Naive thymus-derived CD4-positive, alpha-beta T cell (primary cell): ENCODE measurements at regions not wholly inside any gene's neighbourhood (a gene's known extent, or its start where the extent isn't known, plus 50 kb on each side); places are given as distances from the start of the nearest gene placed in this dataset.

Experiments
- ATAC-seq: fragments of 150-1000 bp; cut with Tn5 transposase; 2 replicates; pipeline ENCODE4 v1.10.0; 2021; ENCODE audit warnings: mild to moderate bottlenecking, moderate library complexity
- CTCF ChIA-PET: fragments of 350-600 bp; sonication (Branson Sonifier 250); formaldehyde crosslinking; loops from one replicate; lab custom pipeline; 2021; ENCODE audit warnings: antibody characterized with exemption; lab: Charles Lee
- POLR2A ChIA-PET: fragments of 350-600 bp; sonication (Branson Sonifier 250); formaldehyde crosslinking; loops from one replicate; lab custom pipeline; 2021; ENCODE audit warnings: antibody characterized with exemption, inconsistent platforms; lab: Charles Lee
- DNase-seq, 9 donors: peaks; one replicate each; pipeline versions ENCODE4 v3.0.0 to v3.0.0-alpha.2; 2020 to 2022; ENCODE audit warnings: mixed read lengths in 1 of 9
- H3K27ac ChIP-seq: one replicate; pipeline ENCODE4 v1.7.0; 2013; ENCODE audit warnings: mild to moderate bottlenecking, low read depth, low read length, moderate library complexity
- H3K27me3 ChIP-seq, 2 donors: one replicate each; pipeline ENCODE4 v1.7.0; 2013; ENCODE audit warnings: low read length in 2 of 2, mild to moderate bottlenecking in 2 of 2, moderate library complexity in 2 of 2; ENCODE audit not compliant: control insufficient read depth in 2 of 2, insufficient read depth in 2 of 2
- H3K36me3 ChIP-seq, 3 experiments: 1 replicate in 2 of 3; 2 replicates in 1 of 3; pipeline ENCODE4 v1.7.0; 2013; ENCODE audit warnings: low read length in 3 of 3, mild to moderate bottlenecking in 3 of 3, moderate library complexity in 1 of 3; ENCODE audit not compliant: insufficient read depth in 3 of 3, control insufficient read depth in 2 of 3
- H3K4me1 ChIP-seq, 2 donors: one replicate each; pipeline ENCODE4 v1.7.0; 2013; ENCODE audit warnings: low read length in 2 of 2, mild to moderate bottlenecking in 2 of 2, moderate library complexity in 1 of 2; ENCODE audit not compliant: control insufficient read depth in 2 of 2, insufficient read depth in 2 of 2
- H3K4me3 ChIP-seq: 2 replicates; pipeline ENCODE4 v1.7.0; 2013; ENCODE audit warnings: mild to moderate bottlenecking, low read length
- H3K9me3 ChIP-seq, 3 experiments: 1 replicate in 2 of 3; 2 replicates in 1 of 3; pipeline ENCODE4 v1.7.0; 2013; ENCODE audit warnings: low read length in 3 of 3; ENCODE audit not compliant: control insufficient read depth in 2 of 3
- H3K27ac Mint-ChIP-seq, 9 donors: one replicate each; pipeline ENCODE4 v1.8.0; 2020 to 2022; ENCODE audit warnings: mixed read lengths in 9 of 9, mild to moderate bottlenecking in 8 of 9, moderate library complexity in 5 of 9, inconsistent platforms in 2 of 9
- H3K27me3 Mint-ChIP-seq, 5 donors: one replicate each; pipeline ENCODE4 v1.8.0; 2021 to 2022; ENCODE audit warnings: mixed read lengths in 5 of 5, mild to moderate bottlenecking in 1 of 5
- H3K36me3 Mint-ChIP-seq, 5 donors: one replicate each; pipeline ENCODE4 v1.8.0; 2020 to 2022; ENCODE audit warnings: mixed read lengths in 5 of 5, mild to moderate bottlenecking in 3 of 5, inconsistent platforms in 1 of 5
- H3K4me1 Mint-ChIP-seq, 7 donors: one replicate each; pipeline ENCODE4 v1.8.0; 2020 to 2022; ENCODE audit warnings: mixed read lengths in 7 of 7, mild to moderate bottlenecking in 3 of 7, inconsistent platforms in 1 of 7
- H3K4me3 Mint-ChIP-seq, 10 donors: one replicate each; pipeline ENCODE4 v1.8.0; 2020 to 2022; ENCODE audit warnings: mild to moderate bottlenecking in 10 of 10, mixed read lengths in 10 of 10, moderate library complexity in 6 of 10, inconsistent platforms in 2 of 10
- H3K9me3 Mint-ChIP-seq, 11 donors: one replicate each; pipeline ENCODE4 v1.8.0; 2020 to 2022; ENCODE audit warnings: mixed read lengths in 11 of 11, mild to moderate bottlenecking in 4 of 11, inconsistent platforms in 1 of 11, moderate library complexity in 1 of 11
- intact Hi-C, 2 donors: fragments of 100-400 bp; cut with micrococcal nuclease; formaldehyde crosslinking; loops; one replicate each; pipeline ENCODE4 v1.15.1; 2023

DNA sequence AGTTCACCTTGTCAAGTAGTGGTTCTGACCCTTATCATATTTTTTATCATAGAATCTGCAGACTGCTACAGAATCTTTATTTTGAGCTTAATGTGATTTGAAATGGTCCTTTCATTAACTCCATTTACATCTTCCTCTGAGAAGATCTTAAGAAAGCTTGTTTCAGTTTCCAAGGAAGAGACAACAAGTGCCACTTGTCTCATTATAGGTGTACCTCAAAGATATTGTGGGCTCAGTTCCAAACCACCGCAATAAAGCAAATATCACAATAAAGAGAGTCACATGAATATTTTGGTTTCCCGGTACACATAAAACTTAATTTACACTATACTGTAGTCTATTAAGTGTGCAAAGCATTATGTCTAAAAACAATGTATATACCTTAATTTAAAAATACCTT is 66.4 kb upstream of the ATXN1 start:
- intact Hi-C loops: no loop called here
- no peaks in the 10 kb centered on the region for H3K36me3 ChIP-seq
- ChIA-PET POLR2A (no interaction called here), CTCF (no interaction called here)
- DNase-seq (no peak), ATAC-seq (no peak)
- no peak overlapping the region for H3K27ac ChIP-seq
- H3K4me3 Mint-ChIP-seq: no peak overlapping the region
- H3K27me3 ChIP-seq: no peaks in the 10 kb centered on the region
- peaks cover 6 to 41% (median 12%) of the 10 kb centered on the region in 5 donors for H3K27me3 Mint-ChIP-seq
- H3K36me3 Mint-ChIP-seq: peaks cover 0 to 4% (median 0%) of the 10 kb centered on the region in 5 donors
- H3K4me1 ChIP-seq: peaks cover 0 to 6% of the 10 kb centered on the region in 2 donors
- H3K9me3 ChIP-seq: no peaks in the 10 kb centered on the region
- H3K9me3 Mint-ChIP-seq: no peaks in the 10 kb centered on the region
- peaks cover 0 to 12% (median 0%) of the 10 kb centered on the region in 7 donors for H3K4me1 Mint-ChIP-seq
- H3K4me3 ChIP-seq: no peak overlapping the region
- no peak overlapping the region for H3K27ac Mint-ChIP-seq

DNA sequence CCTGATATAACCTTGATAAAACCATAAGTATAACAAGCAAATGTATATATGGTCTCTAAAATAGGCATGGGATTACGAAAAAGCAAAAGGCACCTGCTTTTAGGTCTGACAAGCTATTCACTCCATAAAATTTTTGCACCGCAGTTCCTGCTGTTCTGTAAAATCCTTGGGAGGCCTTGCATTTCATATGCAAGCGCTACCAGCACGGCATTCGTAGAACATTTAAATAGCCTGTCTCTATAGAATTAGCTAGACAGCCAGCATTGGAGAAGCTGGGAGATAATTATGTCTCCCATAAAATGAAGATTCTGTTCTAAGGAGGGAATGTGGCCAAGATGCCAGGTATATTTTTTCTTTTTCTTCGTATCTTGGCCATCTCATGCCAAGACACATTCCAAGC is 64.5 kb upstream of the ATXN1 start:
- Mint-ChIP-seq H3K9me3 (no peaks in the 10 kb centered on the region), H3K27ac (no peak overlapping the region), H3K27me3 (peaks cover 4 to 43% (median 9%) of the 10 kb centered on the region in 5 donors), H3K36me3 (no peaks in the 10 kb centered on the region), H3K4me3 (no peak overlapping the region), H3K4me1 (peaks cover 0 to 12% (median 0%) of the 10 kb centered on the region in 7 donors)
- Histone ChIP-seq H3K27ac (no peak overlapping the region), H3K4me3 (no peak overlapping the region), H3K9me3 (no peaks in the 10 kb centered on the region), H3K4me1 (peaks cover 0 to 6% of the 10 kb centered on the region in 2 donors), H3K27me3 (no peaks in the 10 kb centered on the region), H3K36me3 (no peaks in the 10 kb centered on the region)
- ChIA-PET CTCF (interaction anchor here (0.6 to 1.0 kb wide), 2 partner anchors 55 to 501 kb away, joined by 3 read pairs; no protein-coding TSS in a partner anchor), POLR2A (no interaction called here)
- intact Hi-C loops: no loop called here
- no peak for ATAC-seq
- DNase-seq: no peak

DNA sequence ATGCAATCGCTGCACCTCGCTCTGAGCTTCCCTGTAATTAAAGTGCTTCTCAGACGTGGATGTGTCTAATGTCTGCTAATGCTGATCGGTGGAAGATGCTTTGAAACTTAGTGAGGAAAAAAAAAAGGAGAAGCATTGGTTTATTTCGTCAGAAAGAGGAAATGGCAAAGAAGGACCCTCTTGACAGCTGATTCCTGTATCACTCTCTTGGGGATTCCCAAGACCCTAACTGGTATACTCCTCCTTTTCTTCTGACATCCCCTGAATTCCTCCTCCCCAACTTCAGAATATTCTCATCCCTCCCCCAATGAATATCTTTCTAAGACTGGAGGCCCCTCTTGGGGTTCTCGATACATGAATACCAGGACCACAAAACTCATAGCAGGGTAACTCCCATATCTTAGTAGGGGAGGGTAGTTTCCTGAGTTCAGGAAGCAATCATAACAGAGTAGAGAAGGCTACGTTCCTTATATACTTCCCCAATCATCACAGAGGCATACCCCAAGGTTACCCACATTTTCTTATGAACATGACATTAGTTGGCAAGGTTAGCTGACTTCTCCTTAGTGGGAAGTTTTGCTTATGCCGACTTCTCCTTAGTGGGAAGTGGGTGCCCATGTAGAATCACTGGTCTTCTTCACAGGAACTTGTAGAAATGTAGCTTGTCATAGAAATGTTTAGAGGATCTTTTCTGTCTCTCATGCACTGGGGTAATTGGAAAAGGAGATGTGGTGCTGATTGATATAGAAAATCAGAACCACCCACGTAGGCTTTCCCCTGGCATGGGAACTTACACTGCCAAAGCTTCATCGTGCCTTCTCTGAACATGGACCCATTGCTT is 63.8 kb upstream of the ATXN1 start:
- Histone ChIP-seq H3K9me3 (no peaks in the 10 kb centered on the region), H3K27ac (no peak overlapping the region), H3K4me1 (peaks cover 0 to 6% of the 10 kb centered on the region in 2 donors), H3K27me3 (no peaks in the 10 kb centered on the region), H3K36me3 (no peaks in the 10 kb centered on the region), H3K4me3 (no peak overlapping the region)
- Mint-ChIP-seq H3K9me3 (no peaks in the 10 kb centered on the region), H3K36me3 (no peaks in the 10 kb centered on the region), H3K27ac (no peak overlapping the region), H3K27me3 (peaks cover 5 to 43% (median 10%) of the 10 kb centered on the region in 5 donors), H3K4me1 (peaks cover 0 to 12% (median 0%) of the 10 kb centered on the region in 7 donors), H3K4me3 (no peak overlapping the region)
- peak; percentile 66 for ATAC-seq
- ChIA-PET POLR2A (no interaction called here), CTCF (no interaction called here)
- intact Hi-C loops: no loop called here
- DNase-seq: no peak

DNA sequence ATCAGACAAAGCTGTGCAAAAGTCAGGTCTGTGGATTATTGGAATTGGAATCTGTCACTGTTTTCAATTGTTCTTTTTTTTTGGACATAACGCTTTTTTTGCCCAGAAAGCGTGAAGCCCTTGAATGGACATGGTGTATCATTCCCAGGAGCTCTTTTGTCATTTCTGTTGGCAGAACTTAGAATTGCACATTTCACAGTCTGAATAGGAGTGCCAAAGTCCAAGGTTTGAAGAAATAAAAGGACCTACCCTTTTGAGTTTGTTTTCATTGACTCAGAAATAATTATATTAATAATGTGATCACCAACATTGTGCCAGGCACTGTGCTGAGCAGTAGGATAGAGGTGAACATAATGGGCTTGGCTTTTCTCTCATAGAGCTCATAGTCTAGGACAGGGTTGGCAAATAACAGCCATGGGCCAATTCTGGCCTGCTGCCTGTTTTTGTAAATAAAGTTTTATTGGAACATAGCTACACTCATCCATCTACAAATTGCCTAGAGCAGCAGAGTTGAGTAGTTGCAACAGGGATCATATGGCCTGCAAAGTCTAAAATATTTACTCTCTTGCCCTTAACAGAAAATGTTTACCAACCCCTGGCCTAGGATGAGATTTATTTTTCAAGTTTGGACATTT is 62.6 kb upstream of the ATXN1 start:
- Mint-ChIP-seq H3K4me1 (peaks cover 0 to 12% (median 0%) of the 10 kb centered on the region in 7 donors), H3K27ac (no peak overlapping the region), H3K27me3 (peaks cover 5 to 48% (median 14%) of the 10 kb centered on the region in 5 donors), H3K4me3 (no peak overlapping the region), H3K9me3 (no peaks in the 10 kb centered on the region), H3K36me3 (no peaks in the 10 kb centered on the region)
- intact Hi-C loops: no loop called here
- Histone ChIP-seq H3K36me3 (no peaks in the 10 kb centered on the region), H3K4me3 (no peak overlapping the region), H3K27me3 (no peaks in the 10 kb centered on the region), H3K9me3 (no peaks in the 10 kb centered on the region), H3K4me1 (peaks cover 0 to 6% of the 10 kb centered on the region in 2 donors), H3K27ac (no peak overlapping the region)
- ATAC-seq: no peak
- no peak for DNase-seq
- ChIA-PET POLR2A (no interaction called here), CTCF (interaction anchor here (0.6 to 0.7 kb wide), 2 partner anchors 50 to 666 kb away, joined by 4 read pairs; no protein-coding TSS in a partner anchor)

DNA sequence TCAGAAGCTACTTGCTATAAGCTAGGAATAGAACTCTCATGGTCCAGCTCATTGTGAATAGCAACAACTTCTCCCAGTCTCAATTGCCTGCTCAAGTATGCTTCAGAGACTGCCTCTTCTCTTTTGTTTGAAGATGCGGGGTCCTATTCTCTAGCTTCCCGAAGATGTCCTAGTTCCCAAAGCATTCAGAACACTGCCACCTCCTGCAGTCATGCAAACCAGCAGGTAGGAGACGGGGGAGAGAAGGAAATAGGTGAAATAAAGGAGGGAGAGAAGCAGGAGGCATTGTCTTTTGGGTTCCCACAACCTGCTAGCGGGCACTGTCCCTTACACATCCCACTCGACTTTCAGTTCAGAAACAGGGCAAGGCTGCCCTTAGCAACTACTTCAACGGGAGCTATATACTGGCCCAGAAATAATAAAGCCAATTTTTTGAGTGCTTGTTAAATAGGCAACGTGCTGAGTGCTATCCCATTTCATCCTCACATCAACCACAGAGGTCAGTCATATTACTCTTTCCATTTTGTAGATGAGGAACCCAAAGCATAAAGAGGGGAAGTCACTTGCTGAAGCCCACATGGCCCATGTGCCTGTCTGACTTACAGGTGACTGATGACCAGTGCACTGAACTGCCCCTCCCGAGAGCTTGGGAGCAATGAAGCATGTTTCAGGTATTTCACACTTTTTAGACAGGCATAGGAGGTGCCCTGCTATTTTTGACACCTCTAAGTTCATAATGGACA is 61.9 kb upstream of the ATXN1 start:
- H3K4me3 ChIP-seq: no peak overlapping the region
- Mint-ChIP-seq H3K36me3 (no peaks in the 10 kb centered on the region), H3K27me3 (peaks cover 5 to 49% (median 14%) of the 10 kb centered on the region in 5 donors), H3K4me1 (peaks cover 0 to 9% (median 0%) of the 10 kb centered on the region in 7 donors), H3K27ac (no peak overlapping the region), H3K4me3 (no peak overlapping the region), H3K9me3 (no peaks in the 10 kb centered on the region)
- no peaks in the 10 kb centered on the region for H3K9me3 ChIP-seq
- no peaks in the 10 kb centered on the region for H3K36me3 ChIP-seq
- ATAC-seq: no peak
- H3K4me1 ChIP-seq: peaks cover 0 to 6% of the 10 kb centered on the region in 2 donors
- intact Hi-C loops: no loop called here
- no peaks in the 10 kb centered on the region for H3K27me3 ChIP-seq
- H3K27ac ChIP-seq: no peak overlapping the region
- no peak for DNase-seq
- POLR2A ChIA-PET: interaction anchor here (0.8 kb wide), 1 partner anchor 142 kb away, joined by 3 read pairs; no protein-coding TSS in a partner anchor
- CTCF ChIA-PET: interaction anchor here (0.7 kb wide), 1 partner anchor 666 kb away, joined by 4 read pairs; no protein-coding TSS in a partner anchor

DNA sequence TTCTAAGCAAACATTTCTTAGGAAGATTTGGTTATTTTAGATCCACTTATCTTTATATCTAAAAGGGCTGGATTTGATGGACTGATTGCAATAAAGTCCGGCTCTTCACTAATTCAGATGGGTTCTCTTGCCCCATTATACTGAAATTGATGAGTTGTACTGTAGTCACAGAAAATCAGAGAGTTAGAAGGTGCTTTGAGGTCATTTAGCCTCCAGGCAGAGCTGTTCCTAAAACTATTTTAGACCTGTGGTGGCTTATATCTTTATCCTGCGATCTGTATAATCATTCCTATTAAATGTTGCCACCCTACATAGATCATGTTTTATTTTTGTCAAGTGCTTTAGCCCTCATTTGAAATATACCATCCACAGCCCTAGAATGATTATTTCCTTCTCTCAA is 61.3 kb upstream of the ATXN1 start:
- H3K27me3 ChIP-seq: peaks cover 0 to 3% of the 10 kb centered on the region in 2 donors
- Mint-ChIP-seq H3K36me3 (no peaks in the 10 kb centered on the region), H3K4me3 (no peak overlapping the region), H3K9me3 (no peaks in the 10 kb centered on the region), H3K27me3 (peaks cover 5 to 47% (median 14%) of the 10 kb centered on the region in 5 donors), H3K27ac (no peak overlapping the region), H3K4me1 (peaks cover 0 to 6% (median 0%) of the 10 kb centered on the region in 7 donors)
- H3K36me3 ChIP-seq: no peaks in the 10 kb centered on the region
- ChIA-PET CTCF (no interaction called here), POLR2A (interaction anchor here (0.8 kb wide), 1 partner anchor 142 kb away, joined by 3 read pairs; no protein-coding TSS in a partner anchor)
- ATAC-seq (no peak), DNase-seq (no peak)
- intact Hi-C loops: no loop called here
- no peaks in the 10 kb centered on the region for H3K9me3 ChIP-seq
- H3K4me1 ChIP-seq: peaks cover 0 to 2% of the 10 kb centered on the region in 2 donors
- H3K4me3 ChIP-seq: no peak overlapping the region
- H3K27ac ChIP-seq: no peak overlapping the region
